ENCODE measurements at regions not wholly inside any gene's neighbourhood (a gene's known extent, or its start where the extent isn't known, plus 50 kb on each side); places are given as distances from the start of the nearest gene placed in this dataset.
"Not testable (repeated sequence)": the region's sequence is repeated elsewhere in the genome, so short reads cannot be mapped to it uniquely, and the experiment has no call there.

- in situ Hi-C loops (cut with HindIII; ENCODE audit: low sequenced_read_pairs): no loop called here
Observed at GRCh38 chr17:70369391-70369790, 200.1 kb downstream of the KCNJ2 start.

- in situ Hi-C loops (cut with HindIII; ENCODE audit: low sequenced_read_pairs): no loop called here
Observed at GRCh38 chr17:70370816-70371215, 201.5 kb downstream of the KCNJ2 start.

- in situ Hi-C loops (cut with HindIII; ENCODE audit: low sequenced_read_pairs): no loop called here
Observed at GRCh38 chr17:70373369-70373768, 204.0 kb downstream of the KCNJ2 start.

- in situ Hi-C loops (cut with HindIII; ENCODE audit: low sequenced_read_pairs): no loop called here
Observed at GRCh38 chr17:70374496-70374895, 205.2 kb downstream of the KCNJ2 start.

- in situ Hi-C loops (cut with HindIII; ENCODE audit: low sequenced_read_pairs): no loop called here
Observed at GRCh38 chr17:70375406-70375805, 206.1 kb downstream of the KCNJ2 start.

GRCh38 chr17:70375813-70376770 lies 206.8 kb downstream of the KCNJ2 start:
- in situ Hi-C loops (cut with HindIII; ENCODE audit: low sequenced_read_pairs): no loop called here

- in situ Hi-C loops (cut with HindIII; ENCODE audit: low sequenced_read_pairs): no loop called here
Observed at GRCh38 chr17:70377654-70378053, 208.3 kb downstream of the KCNJ2 start.

GRCh38 chr17:70378076-70378475 lies 208.7 kb downstream of the KCNJ2 start:
- in situ Hi-C loops (cut with HindIII; ENCODE audit: low sequenced_read_pairs): no loop called here

GRCh38 chr17:70379945-70380344 lies 210.6 kb downstream of the KCNJ2 start:
- in situ Hi-C loops (cut with HindIII; ENCODE audit: low sequenced_read_pairs): no loop called here

GRCh38 chr17:70381916-70382315 lies 212.6 kb downstream of the KCNJ2 start:
- in situ Hi-C loops (cut with HindIII; ENCODE audit: low sequenced_read_pairs): not testable (repeated sequence)

GRCh38 chr17:70388326-70388725 lies 219.0 kb downstream of the KCNJ2 start:
- in situ Hi-C loops (cut with HindIII; ENCODE audit: low sequenced_read_pairs): no loop called here

GRCh38 chr17:70389232-70389757 lies 220.0 kb downstream of the KCNJ2 start:
- in situ Hi-C loops (cut with HindIII; ENCODE audit: low sequenced_read_pairs): not testable (repeated sequence)

- in situ Hi-C loops (cut with HindIII; ENCODE audit: low sequenced_read_pairs): no loop called here
Observed at GRCh38 chr17:70390049-70390448, 220.7 kb downstream of the KCNJ2 start.

GRCh38 chr17:70394473-70395232 lies 225.3 kb downstream of the KCNJ2 start:
- in situ Hi-C loops (cut with HindIII; ENCODE audit: low sequenced_read_pairs): no loop called here

- in situ Hi-C loops (cut with HindIII; ENCODE audit: low sequenced_read_pairs): no loop called here
Observed at GRCh38 chr17:70405492-70406220, 236.3 kb downstream of the KCNJ2 start.

GRCh38 chr17:70407506-70407905 lies 238.2 kb downstream of the KCNJ2 start:
- in situ Hi-C loops (cut with HindIII; ENCODE audit: low sequenced_read_pairs): no loop called here

GRCh38 chr17:70408768-70409167 lies 239.4 kb downstream of the KCNJ2 start:
- in situ Hi-C loops (cut with HindIII; ENCODE audit: low sequenced_read_pairs): no loop called here

- in situ Hi-C loops (cut with HindIII; ENCODE audit: low sequenced_read_pairs): no loop called here
Observed at GRCh38 chr17:70414300-70414699, 245.0 kb downstream of the KCNJ2 start.

GRCh38 chr17:70420861-70421445 lies 251.6 kb downstream of the KCNJ2 start:
- in situ Hi-C loops (cut with HindIII; ENCODE audit: low sequenced_read_pairs): no loop called here

- in situ Hi-C loops (cut with HindIII; ENCODE audit: low sequenced_read_pairs): no loop called here
Observed at GRCh38 chr17:70422862-70423261, 253.5 kb downstream of the KCNJ2 start.

- in situ Hi-C loops (cut with HindIII; ENCODE audit: low sequenced_read_pairs): no loop called here
Observed at GRCh38 chr17:70423562-70423961, 254.2 kb downstream of the KCNJ2 start.

All from DLD1 (cell line).